Fibroblast of skin of abdomen (primary cell): ENCODE measurements at regions not wholly inside any gene's neighbourhood (a gene's known extent, or its start where the extent isn't known, plus 50 kb on each side); places are given as distances from the start of the nearest gene placed in this dataset.

Experiments used
- DNase-seq: peaks from one replicate; pipeline ENCODE4 v3.0.0-alpha.2; 2013

DNA sequence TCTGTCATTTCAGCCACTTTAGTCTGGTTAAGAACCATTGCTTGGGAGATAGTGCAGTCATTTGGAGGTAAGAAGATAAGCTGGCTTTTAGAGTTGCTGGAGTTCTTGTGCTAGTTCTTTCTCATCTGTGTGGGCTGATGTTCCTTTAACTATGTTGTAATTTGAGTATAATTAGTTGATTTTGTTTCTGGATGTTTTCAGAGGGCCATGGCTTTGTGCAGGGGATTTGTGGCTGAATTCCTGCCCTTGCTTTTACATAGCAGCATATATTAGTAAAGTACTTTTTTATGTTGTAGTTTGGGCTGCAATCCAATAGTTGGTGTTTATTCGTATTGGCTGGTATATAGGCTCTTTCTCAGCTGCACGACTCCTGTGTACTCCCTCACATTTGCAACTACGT, 339.6 kb downstream of the ANKRD50 start:
- peak; percentile 5 for DNase-seq

GRCh38 chr4:124386163-124386562, 326.4 kb downstream of the ANKRD50 start:
- no peak for DNase-seq

DNA sequence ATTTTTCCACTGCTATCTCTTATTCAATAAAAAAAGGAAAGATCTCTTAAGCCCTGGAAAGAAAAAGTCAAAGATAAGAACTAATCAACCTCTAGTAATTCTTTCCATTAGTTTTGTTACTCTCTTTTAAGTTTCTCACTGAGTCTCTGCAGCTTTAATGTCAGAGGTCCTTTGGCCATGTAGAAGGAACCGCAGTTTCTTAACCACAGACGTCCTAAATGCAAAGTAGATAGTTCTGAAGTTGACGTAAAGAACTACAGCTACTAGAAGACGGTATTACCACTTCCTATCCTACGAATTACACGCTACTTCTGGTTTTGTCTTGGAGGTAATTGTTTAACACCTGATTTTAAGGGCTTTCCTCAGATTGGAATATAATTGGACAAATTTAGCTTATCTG, 325.9 kb downstream of the ANKRD50 start:
- no peak for DNase-seq

- DNase-seq, result peak; percentile 7
These were observed 322.9 kb downstream of the ANKRD50 start for GRCh38 chr4:124389591-124389990.

- DNase-seq, result no peak
These were observed 321.7 kb downstream of the ANKRD50 start for GRCh38 chr4:124390861-124391260.

DNA sequence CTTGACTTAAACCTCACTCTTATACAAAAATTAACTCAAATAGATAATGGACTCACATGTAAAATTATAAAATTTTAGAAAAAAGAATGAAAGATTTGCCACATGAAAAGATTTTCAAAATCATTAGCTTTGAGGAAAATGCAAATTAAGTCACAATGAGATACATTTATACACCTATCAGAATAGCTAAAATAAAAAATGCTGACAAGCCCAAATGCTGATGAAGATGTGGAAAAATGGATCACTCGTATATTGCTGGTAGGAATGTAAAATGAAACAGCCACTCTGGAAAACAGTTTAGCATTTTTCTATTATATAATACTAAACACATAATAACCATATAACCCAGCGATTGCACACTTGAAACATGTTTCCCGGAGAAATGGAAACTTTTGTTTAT, 316.2 kb downstream of the ANKRD50 start:
- no peak for DNase-seq

DNA sequence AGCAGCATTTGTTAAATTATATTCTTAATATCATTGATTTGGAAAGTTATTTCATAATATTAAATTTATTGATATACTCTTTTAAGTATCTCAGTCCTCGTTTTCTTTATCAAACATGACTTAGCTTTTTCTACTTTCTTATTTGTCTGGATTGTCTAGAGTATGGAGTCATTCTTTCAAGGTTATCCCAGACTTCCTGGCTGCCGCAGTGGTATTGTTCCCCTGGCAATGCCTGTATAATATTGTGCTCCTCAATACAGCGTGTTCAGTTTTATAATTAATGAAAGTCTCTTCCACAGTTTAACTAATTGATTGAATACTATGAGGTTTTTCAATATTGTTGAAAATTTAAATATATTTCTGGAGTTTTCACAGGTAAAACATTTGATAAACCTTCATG, 310.9 kb downstream of the ANKRD50 start:
- no peak for DNase-seq

DNA sequence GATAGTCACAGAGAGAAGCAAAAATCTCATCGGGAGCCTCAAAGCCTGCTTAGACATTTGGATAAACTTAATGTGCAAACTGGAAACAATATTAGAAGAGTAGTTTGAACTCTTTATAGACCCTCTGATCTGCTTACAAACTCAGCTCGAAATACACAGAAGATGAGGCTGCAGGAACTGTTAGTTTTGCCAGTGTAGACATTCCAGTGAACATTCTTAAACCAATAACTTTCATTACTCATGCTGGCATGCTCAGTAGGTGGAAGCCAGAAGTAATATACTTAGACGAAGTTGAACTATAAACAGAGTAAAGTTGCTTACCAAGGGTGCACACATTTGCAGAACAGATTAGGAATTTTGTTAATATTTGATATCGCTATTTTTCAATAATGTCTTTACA, 303.5 kb downstream of the ANKRD50 start:
- DNase-seq, result no peak

DNA sequence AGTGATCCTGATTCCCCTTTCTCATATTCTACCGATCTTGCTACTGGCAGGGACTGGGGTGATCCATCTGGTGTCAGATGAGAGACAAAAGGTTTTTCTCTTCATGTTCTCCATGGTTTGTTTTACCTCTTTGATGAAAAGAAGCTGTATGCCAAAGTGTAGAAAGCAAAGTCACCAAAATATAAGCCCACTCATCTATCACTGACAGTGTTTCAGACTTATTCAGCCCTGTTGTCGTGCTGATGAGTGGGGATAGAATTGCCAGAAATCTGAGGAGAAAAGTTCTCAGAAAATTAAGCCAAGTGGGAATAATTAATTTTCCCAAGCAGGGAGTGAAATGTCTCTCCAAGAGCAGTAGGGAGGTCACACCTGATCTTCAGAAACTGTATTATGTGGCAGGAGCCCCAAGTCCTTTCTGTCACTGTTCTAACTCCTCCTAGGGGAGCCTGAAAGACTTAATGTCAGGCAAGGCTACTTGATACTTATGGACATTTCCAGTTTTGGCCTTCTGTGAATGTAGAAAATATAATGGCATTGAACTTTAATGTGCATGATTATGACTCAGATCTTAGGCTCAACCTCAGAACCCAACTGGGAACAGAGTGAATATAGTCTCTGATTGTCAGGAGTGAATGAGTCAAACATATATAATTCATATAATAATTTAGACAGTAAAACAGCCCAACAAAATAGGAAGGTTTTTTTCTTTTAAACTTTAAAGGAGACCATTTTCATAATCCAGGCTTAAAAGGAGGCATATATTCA, 298.1 kb downstream of the ANKRD50 start:
- peak; percentile 60 for DNase-seq

GRCh38 chr4:124415146-124415545, 297.4 kb downstream of the ANKRD50 start:
- no peak for DNase-seq

DNA sequence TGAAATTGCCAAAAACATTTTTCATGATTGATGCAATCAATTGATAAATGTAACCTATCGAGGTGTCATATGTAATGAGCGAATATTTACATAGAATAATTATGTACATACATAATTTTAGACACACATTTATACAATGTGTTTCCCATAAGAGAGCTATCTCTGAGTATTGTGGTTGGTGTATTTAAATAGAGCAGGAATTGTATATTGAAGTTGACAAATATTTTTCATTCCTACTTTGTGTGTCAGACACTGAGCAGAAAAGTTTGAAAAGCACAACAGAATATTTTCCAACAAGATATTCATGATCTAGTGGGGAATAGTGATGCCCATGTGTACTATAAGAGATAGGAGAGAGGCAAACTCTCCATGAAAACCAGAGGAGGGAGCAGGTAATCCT, 295.2 kb downstream of the ANKRD50 start:
- DNase-seq, result no peak

DNA sequence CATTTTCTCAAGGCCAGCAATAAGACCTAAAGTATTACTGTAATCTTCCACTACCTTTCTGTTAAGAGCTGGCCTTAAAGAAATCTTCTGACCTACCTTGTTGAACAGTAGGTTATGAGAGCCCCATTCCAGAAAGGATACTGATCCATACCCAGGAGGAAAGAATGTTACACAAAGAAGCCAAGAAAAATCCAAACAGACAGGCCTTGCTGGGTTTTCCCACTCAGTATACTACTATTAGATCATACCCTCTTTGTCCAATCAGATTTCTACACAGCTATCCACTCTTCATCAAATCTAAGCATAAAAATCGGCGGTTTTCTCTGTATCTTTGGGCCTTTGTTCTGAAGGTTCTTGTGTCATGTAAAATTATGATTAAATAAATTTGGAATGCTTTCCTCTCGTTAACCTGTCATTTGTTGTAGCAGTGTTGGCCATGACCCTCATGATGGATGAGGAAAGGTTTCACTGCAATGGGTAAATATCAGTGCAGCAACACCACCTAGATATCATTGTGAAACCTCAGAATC, 292.3 kb downstream of the ANKRD50 start:
- DNase-seq, result no peak

- DNase-seq, result no peak
These were observed 289.4 kb downstream of the ANKRD50 start for GRCh38 chr4:124423160-124423559.

- no peak for DNase-seq
These were observed 286.3 kb downstream of the ANKRD50 start for GRCh38 chr4:124426279-124426678.

- no peak for DNase-seq
These were observed 285.3 kb downstream of the ANKRD50 start for GRCh38 chr4:124427095-124427767.

- DNase-seq, result no peak
These were observed 283.9 kb downstream of the ANKRD50 start for GRCh38 chr4:124428648-124429047.

GRCh38 chr4:124429746-124430250, 282.7 kb downstream of the ANKRD50 start:
- no peak for DNase-seq

DNA sequence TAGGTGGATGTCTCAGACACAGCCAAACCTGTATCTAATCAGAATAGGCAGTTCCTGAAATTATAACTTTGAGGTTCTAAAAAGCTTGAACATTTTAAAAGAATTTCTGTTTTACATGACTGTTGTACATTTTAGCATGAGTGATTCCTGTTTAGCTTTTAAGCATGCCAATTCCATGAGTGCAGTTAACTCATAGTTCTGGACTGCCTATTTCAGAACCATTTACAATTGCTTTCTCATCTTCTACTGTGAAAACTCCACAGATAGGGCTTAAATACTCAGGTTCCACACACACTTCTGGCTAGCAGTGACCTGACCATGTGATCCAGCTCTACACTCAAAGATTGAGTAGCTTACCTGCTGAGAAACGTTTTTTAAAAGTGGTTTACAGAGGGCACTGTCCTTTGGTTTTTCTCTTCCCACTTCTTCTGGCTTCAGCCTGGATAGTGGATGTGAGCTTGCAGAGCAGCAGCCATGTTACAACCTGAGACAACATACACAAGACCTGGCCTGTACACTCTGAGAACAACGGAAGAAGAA, 280.8 kb downstream of the ANKRD50 start:
- peak; percentile 68 for DNase-seq

GRCh38 chr4:124432500-124432899, 280.0 kb downstream of the ANKRD50 start:
- DNase-seq, result peak; percentile 91

DNA sequence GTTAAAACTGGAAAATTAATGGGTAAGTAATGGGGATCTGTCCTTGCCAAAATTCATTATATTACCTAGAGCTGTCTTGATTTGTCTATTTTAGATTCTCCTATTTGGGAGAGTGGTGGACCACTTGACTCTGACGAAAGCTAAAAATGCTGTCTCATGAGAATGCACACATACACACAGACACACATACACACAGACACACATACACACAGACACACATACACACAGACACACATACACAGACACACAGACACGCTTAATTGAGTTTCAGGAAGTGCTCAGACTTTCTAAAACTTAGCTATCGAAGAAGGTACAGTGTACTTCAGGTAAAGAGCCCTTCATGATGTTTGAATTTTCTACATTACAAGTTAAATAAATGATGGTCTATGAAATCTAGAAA, 279.5 kb downstream of the ANKRD50 start:
- DNase-seq, result no peak

DNA sequence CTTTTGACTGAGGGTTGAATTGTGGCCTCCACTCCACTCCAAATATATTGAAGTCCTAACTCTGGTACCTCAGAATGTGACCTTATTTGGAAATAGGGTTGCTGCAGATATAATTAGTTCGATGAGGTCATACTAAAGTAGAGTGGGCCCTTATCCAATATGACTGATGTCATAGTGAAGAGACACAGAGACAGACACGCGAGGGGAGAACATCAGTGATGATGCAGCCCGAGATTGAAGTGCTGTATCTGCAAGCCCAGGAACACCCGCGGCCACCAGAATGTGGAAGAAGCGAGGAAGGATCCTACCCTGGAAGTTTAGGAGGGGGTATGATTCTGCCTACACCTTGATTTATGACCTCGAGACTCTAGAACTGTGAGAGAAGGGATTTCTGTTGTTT, 279.0 kb downstream of the ANKRD50 start:
- DNase-seq, result peak; percentile 42

DNA sequence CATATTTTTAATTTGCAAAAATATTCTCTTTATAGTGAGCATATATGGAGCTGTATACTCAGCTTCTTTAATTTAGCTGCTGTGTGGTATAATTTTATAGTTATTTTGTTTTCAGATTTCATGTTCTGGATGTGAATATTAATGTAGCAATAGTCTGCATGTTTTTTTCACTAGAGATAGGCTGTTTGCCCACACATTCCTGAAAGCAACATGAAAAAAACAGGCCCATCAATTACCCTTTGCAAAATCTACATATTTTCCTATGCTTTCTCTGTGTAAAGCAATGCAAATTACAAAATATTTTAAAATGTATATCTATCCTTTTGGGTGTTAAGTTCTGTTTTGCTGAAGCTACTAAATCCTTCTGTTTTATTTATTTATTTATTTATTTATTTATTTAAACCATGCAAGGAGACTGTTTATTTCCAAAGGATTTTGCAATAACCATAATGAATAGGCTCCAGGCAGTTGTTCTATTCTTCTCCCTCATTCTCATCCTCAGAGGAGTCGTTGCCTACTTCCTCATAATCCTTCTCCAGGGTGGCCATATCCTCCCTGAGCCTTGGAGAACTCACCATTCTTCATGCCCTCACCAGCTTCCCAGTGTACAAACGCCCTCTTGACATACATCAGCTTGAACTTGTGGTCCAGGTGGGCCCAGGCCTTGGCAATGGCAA, 277.1 kb downstream of the ANKRD50 start:
- no peak for DNase-seq
